GM23338 (cell line): ENCODE measurements at regions not wholly inside any gene's neighbourhood (a gene's known extent, or its start where the extent isn't known, plus 50 kb on each side); places are given as distances from the start of the nearest gene placed in this dataset.

Source experiments
- ATAC-seq: fragments of 200-7000 bp; cut with Tn5 transposase; 3 replicates; pipeline ENCODE4 v1.9.1; 2020
- DNase-seq: peaks from one replicate; pipeline ENCODE4 v3.0.0-alpha.2; 2015; ENCODE audit warnings: low spot score
- H2AFZ ChIP-seq: fragments of 200-600 bp; sonication (generic); 2 replicates; pipeline ENCODE4 v1.8.0; 2016; ENCODE audit warnings: antibody characterized with exemption, mild to moderate bottlenecking, moderate library complexity
- H3F3A ChIP-seq: fragments of 200-600 bp; sonication (generic); replicated peaks from 2 replicates; pipeline ENCODE4 v1.8.0; 2017; ENCODE audit warnings: antibody characterized with exemption, mixed run types, low read depth
- H3K27ac ChIP-seq: fragments of 200-600 bp; sonication (generic); 2 replicates; pipeline ENCODE4 v1.6.1; 2016; ENCODE audit warnings: low read depth
- H3K27me3 ChIP-seq: fragments of 200-600 bp; sonication (generic); 2 replicates; pipeline ENCODE4 v1.8.0; 2016; ENCODE audit warnings: mild to moderate bottlenecking, mixed run types, moderate library complexity; ENCODE audit not compliant: insufficient read depth
- H3K36me3 ChIP-seq: fragments of 200-600 bp; sonication (generic); 2 replicates; pipeline ENCODE4 v1.8.0; 2016; ENCODE audit warnings: mild to moderate bottlenecking; ENCODE audit not compliant: insufficient read depth
- H3K4me1 ChIP-seq: fragments of 200-600 bp; sonication (generic); 2 replicates; pipeline ENCODE4 v1.8.0; 2016; ENCODE audit warnings: mild to moderate bottlenecking, moderate library complexity; ENCODE audit not compliant: insufficient read depth
- H3K4me2 ChIP-seq: fragments of 200-600 bp; sonication (generic); 2 replicates; pipeline ENCODE4 v1.7.1; 2017; ENCODE audit warnings: mixed run types
- H3K4me3 ChIP-seq: fragments of 200-600 bp; sonication (generic); 2 replicates; pipeline ENCODE4 v1.6.1; 2016; ENCODE audit warnings: mixed run types
- H3K79me2 ChIP-seq: fragments of 200-600 bp; sonication (generic); replicated peaks from 2 replicates; pipeline ENCODE4 v1.8.0; 2017; ENCODE audit warnings: mild to moderate bottlenecking; ENCODE audit not compliant: insufficient read depth
- H3K9me2 ChIP-seq: fragments of 200-600 bp; sonication (generic); 2 replicates; pipeline ENCODE4 v1.8.0; 2017; ENCODE audit not compliant: insufficient read depth
- H4K20me1 ChIP-seq: fragments of 200-600 bp; sonication (generic); replicated peaks from 2 replicates; pipeline ENCODE4 v1.8.0; 2017; ENCODE audit warnings: mild to moderate bottlenecking; ENCODE audit not compliant: insufficient read depth
- H3K27ac Mint-ChIP-seq: 2 replicates; pipeline ENCODE4 v1.8.0; 2020; ENCODE audit warnings: inconsistent platforms, mild to moderate bottlenecking, moderate library complexity, mixed read lengths
- H3K27me3 Mint-ChIP-seq: 3 replicates; pipeline ENCODE4 v1.8.0; 2022; ENCODE audit warnings: low read depth, mild to moderate bottlenecking, moderate library complexity, mixed read lengths, inconsistent platforms; ENCODE audit not compliant: insufficient read depth, poor library complexity
- H3K36me3 Mint-ChIP-seq: 3 replicates; pipeline ENCODE4 v1.8.0; 2021; ENCODE audit warnings: low read depth, mild to moderate bottlenecking, inconsistent platforms, moderate library complexity, mixed read lengths
- H3K4me1 Mint-ChIP-seq: 3 replicates; pipeline ENCODE4 v1.8.0; 2020; ENCODE audit warnings: mild to moderate bottlenecking, inconsistent platforms, mixed read lengths
- H3K4me3 Mint-ChIP-seq: 3 replicates; pipeline ENCODE4 v1.8.0; 2021; ENCODE audit warnings: moderate library complexity, mild to moderate bottlenecking, inconsistent platforms, mixed read lengths
- H3K9me3 Mint-ChIP-seq: 3 replicates; pipeline ENCODE4 v1.8.0; 2020; ENCODE audit warnings: moderate library complexity, mild to moderate bottlenecking, inconsistent platforms, mixed read lengths
- CREB1 ChIP-seq: fragments of 250-450 bp; sonication (Bioruptor Pico); IDR thresholded peaks from 2 replicates; pipeline ENCODE4 v1.5.0; 2020; ENCODE audit warnings: low read depth, mild to moderate bottlenecking, moderate library complexity
- CTCF ChIP-seq, 2 experiments: fragments of 200-600 bp in 1 of 2; sonication (generic) in 1 of 2; conservative IDR thresholded peaks; 2 replicates each; pipeline versions ENCODE4 v1.5.1 to v1.6.1; 2016 to 2017; ENCODE audit warnings: antibody characterized with exemption in 2 of 2, low read depth in 2 of 2, mild to moderate bottlenecking in 2 of 2, moderate library complexity in 1 of 2
- EZH2 ChIP-seq: fragments of 200-600 bp; sonication (generic); IDR thresholded peaks from one replicate; pipeline ENCODE4 v1.8.0; 2017; ENCODE audit warnings: antibody characterized with exemption, mild to moderate bottlenecking, low read depth; ENCODE audit not compliant: unreplicated experiment
- EZH2phosphoT487 ChIP-seq: fragments of 200-600 bp; sonication (generic); IDR thresholded peaks from one replicate; pipeline ENCODE4 v1.8.1; 2018; ENCODE audit warnings: antibody characterized with exemption; ENCODE audit not compliant: unreplicated experiment
- JUNB ChIP-seq: IDR thresholded peaks from one replicate; pipeline ENCODE4 v1.6.1; 2016; ENCODE audit warnings: antibody characterized with exemption; ENCODE audit not compliant: unreplicated experiment
- NANOG ChIP-seq: IDR thresholded peaks from 2 replicates; pipeline ENCODE4 v1.6.1; 2016; ENCODE audit warnings: antibody characterized with exemption, borderline replicate concordance
- POLR2AphosphoS5 ChIP-seq: IDR thresholded peaks from 2 replicates; pipeline ENCODE4 v1.6.1; 2016; ENCODE audit warnings: antibody characterized with exemption, low read depth
- REST ChIP-seq: IDR thresholded peaks from one replicate; pipeline ENCODE4 v1.6.1; 2018; ENCODE audit warnings: antibody characterized with exemption; ENCODE audit not compliant: unreplicated experiment
- STAT1 ChIP-seq: IDR thresholded peaks from one replicate; pipeline ENCODE4 v1.6.1; 2016; ENCODE audit warnings: antibody characterized with exemption; ENCODE audit not compliant: unreplicated experiment
- ZNF114 ChIP-seq: fragments of 250-450 bp; sonication (Bioruptor Pico); IDR thresholded peaks from 2 replicates; pipeline ENCODE4 v1.5.0; 2020; ENCODE audit warnings: mild to moderate bottlenecking, moderate library complexity
- ZNF331 ChIP-seq: fragments of 250-450 bp; sonication (Bioruptor Pico); IDR thresholded peaks from 2 replicates; pipeline ENCODE4 v1.5.0; 2020; ENCODE audit warnings: low read depth, mild to moderate bottlenecking, moderate library complexity
- ZNF462 ChIP-seq: fragments of 250-450 bp; sonication (Bioruptor Pico); IDR thresholded peaks from 2 replicates; pipeline ENCODE4 v1.5.0; 2020; ENCODE audit warnings: mild to moderate bottlenecking, moderate library complexity
- TF ChIP-seq, protein P1 (sequence below): IDR thresholded peaks from 2 replicates; pipeline ENCODE4 v1.6.1; 2016; ENCODE audit warnings: antibody characterized with exemption

DNA sequence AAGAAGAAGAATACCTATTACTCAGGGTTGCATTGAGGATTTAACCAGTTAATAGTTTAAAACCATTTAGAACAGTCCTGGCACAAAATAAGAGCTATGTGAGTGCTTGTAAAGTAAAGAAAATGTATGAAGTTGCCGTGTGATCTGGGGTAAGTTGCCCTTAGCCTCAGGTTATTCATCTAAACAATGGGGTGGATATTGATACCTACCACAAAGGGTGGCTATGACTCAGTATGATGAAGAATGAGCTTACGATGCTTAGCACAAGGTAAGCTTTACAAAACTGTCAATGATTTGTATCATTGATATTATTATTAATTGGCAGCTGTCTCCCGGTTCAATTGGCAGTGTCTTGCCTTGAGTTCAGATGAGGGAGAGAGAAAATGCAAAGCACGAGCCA is 149.4 kb upstream of the PITX1 start:
- no peaks in the 10 kb centered on the region for H3K79me2 ChIP-seq
- H3K27ac ChIP-seq: no peak overlapping the region
- no peaks in the 10 kb centered on the region for H3K4me1 ChIP-seq
- H3K9me2 ChIP-seq: no peaks in the 10 kb centered on the region
- Mint-ChIP-seq H3K9me3 (no peaks in the 10 kb centered on the region), H3K27me3 (peaks cover 4% of the 10 kb centered on the region), H3K36me3 (no peaks in the 10 kb centered on the region), H3K4me1 (peaks cover 13% of the 10 kb centered on the region), H3K4me3 (no peak overlapping the region), H3K27ac (no peak overlapping the region)
- H3K27me3 ChIP-seq: no peaks in the 10 kb centered on the region
- no peak for TF ChIP-seq ZNF331
- TF ChIP-seq POLR2AphosphoS5: no peak
- TF ChIP-seq EZH2: no peak
- TF ChIP-seq NANOG: no peak
- TF ChIP-seq, protein P1, sequence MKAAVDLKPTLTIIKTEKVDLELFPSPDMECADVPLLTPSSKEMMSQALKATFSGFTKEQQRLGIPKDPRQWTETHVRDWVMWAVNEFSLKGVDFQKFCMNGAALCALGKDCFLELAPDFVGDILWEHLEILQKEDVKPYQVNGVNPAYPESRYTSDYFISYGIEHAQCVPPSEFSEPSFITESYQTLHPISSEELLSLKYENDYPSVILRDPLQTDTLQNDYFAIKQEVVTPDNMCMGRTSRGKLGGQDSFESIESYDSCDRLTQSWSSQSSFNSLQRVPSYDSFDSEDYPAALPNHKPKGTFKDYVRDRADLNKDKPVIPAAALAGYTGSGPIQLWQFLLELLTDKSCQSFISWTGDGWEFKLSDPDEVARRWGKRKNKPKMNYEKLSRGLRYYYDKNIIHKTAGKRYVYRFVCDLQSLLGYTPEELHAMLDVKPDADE: no peak
- no peak for TF ChIP-seq ZNF462 (CRISPR knock-in tag)
- no peak for TF ChIP-seq CTCF (conservative IDR thresholded peaks at IDR 0.05; ENCODE audit: low read depth in 2 of 2)
- no peak for TF ChIP-seq EZH2phosphoT487
- TF ChIP-seq REST: no peak
- TF ChIP-seq CREB1 (CRISPR knock-in tag): no peak
- TF ChIP-seq ZNF114: no peak
- TF ChIP-seq STAT1: no peak
- no peak for TF ChIP-seq JUNB
- ATAC-seq (no peak), DNase-seq (no peak)
- H3K4me2 ChIP-seq: no peak overlapping the region
- H3K4me3 ChIP-seq: no peak overlapping the region
- no peaks in the 10 kb centered on the region for H3K36me3 ChIP-seq
- H2AFZ ChIP-seq: no peak overlapping the region
- no peaks in the 10 kb centered on the region for H4K20me1 ChIP-seq
- H3F3A ChIP-seq: no peaks in the 10 kb centered on the region
